WTC11 (cell line): ENCODE measurements at regions not wholly inside any gene's neighbourhood (a gene's known extent, or its start where the extent isn't known, plus 50 kb on each side); places are given as distances from the start of the nearest gene placed in this dataset.

Experiments used
- ATAC-seq: fragments of 200-7000 bp; cut with Tn5 transposase; 2 replicates; pipeline ENCODE4 v1.10.0; 2021; ENCODE audit warnings: mild to moderate bottlenecking, moderate library complexity
- CTCF ChIA-PET: fragments of 300-600 bp; sonication (Branson Sonifier 250); formaldehyde crosslinking; loops from one replicate; lab custom pipeline; 2021; ENCODE audit warnings: antibody characterized with exemption; lab: Charles Lee
- POLR2A ChIA-PET: fragments of 350-600 bp; sonication (Branson Sonifier 250); formaldehyde crosslinking; loops from one replicate; lab custom pipeline; 2021; ENCODE audit warnings: antibody characterized with exemption; lab: Charles Lee
- DNase-seq: peaks from one replicate; pipeline ENCODE4 v3.0.0; 2021; ENCODE audit warnings: low spot score
- H3K27ac Mint-ChIP-seq: 2 replicates; pipeline ENCODE4 v1.8.0; 2021; ENCODE audit warnings: mixed read lengths
- H3K27me3 Mint-ChIP-seq: 2 replicates; pipeline ENCODE4 v1.8.0; 2021; ENCODE audit warnings: low read depth, mild to moderate bottlenecking, moderate library complexity, mixed read lengths
- H3K36me3 Mint-ChIP-seq: 2 replicates; pipeline ENCODE4 v1.8.0; 2021; ENCODE audit warnings: mixed read lengths
- H3K4me1 Mint-ChIP-seq: 2 replicates; pipeline ENCODE4 v1.8.0; 2022; ENCODE audit warnings: mixed read lengths
- H3K4me3 Mint-ChIP-seq: 2 replicates; pipeline ENCODE4 v1.8.0; 2021; ENCODE audit warnings: mild to moderate bottlenecking, moderate library complexity, mixed read lengths
- H3K9me3 Mint-ChIP-seq: 2 replicates; pipeline ENCODE4 v1.8.0; 2021; ENCODE audit warnings: mixed read lengths
- ETV6 ChIP-seq: sonication (generic); formaldehyde crosslinking; IDR thresholded peaks from 2 replicates; pipeline ENCODE4 v1.8.1; 2022; ENCODE audit warnings: mild to moderate bottlenecking, missing genetic modification reagents
- FOXP1 ChIP-seq: sonication (generic); formaldehyde crosslinking; IDR thresholded peaks from 2 replicates; pipeline ENCODE4 v1.8.0; 2022; ENCODE audit warnings: missing genetic modification reagents, mild to moderate bottlenecking, moderate library complexity, borderline replicate concordance
- HMGA2 ChIP-seq: fragments of 250-450 bp; sonication (Bioruptor Pico); IDR thresholded peaks from 2 replicates; pipeline ENCODE4 v1.4.0; 2021; ENCODE audit warnings: mild to moderate bottlenecking, moderate library complexity
- IRF1 ChIP-seq: sonication (generic); formaldehyde crosslinking; IDR thresholded peaks from 2 replicates; pipeline ENCODE4 v1.8.0; 2023; ENCODE audit warnings: missing genetic modification reagents
- NFATC4 ChIP-seq: fragments of 250-450 bp; sonication (Bioruptor Pico); IDR thresholded peaks from 2 replicates; pipeline ENCODE4 v1.9.0; 2021; ENCODE audit warnings: mild to moderate bottlenecking
- SMAD4 ChIP-seq: sonication (generic); formaldehyde crosslinking; IDR thresholded peaks from 2 replicates; pipeline ENCODE4 v1.8.0; 2022; ENCODE audit warnings: mild to moderate bottlenecking, missing genetic modification reagents
- SOX15 ChIP-seq: fragments of 250-450 bp; sonication (Bioruptor Pico); IDR thresholded peaks from 2 replicates; pipeline ENCODE4 v1.9.0; 2021; ENCODE audit warnings: mild to moderate bottlenecking
- STAT6 ChIP-seq: sonication (generic); formaldehyde crosslinking; conservative IDR thresholded peaks from 2 replicates; pipeline ENCODE4 v1.8.1; 2023; ENCODE audit warnings: mild to moderate bottlenecking, low read depth, missing genetic modification reagents, moderate library complexity
- TCF7 ChIP-seq: sonication (generic); formaldehyde crosslinking; IDR thresholded peaks from 2 replicates; pipeline ENCODE4 v1.8.0; 2022; ENCODE audit warnings: mild to moderate bottlenecking, low read depth, missing genetic modification reagents, moderate library complexity
- TEAD1 ChIP-seq: sonication (generic); formaldehyde crosslinking; IDR thresholded peaks from 2 replicates; pipeline ENCODE4 v1.8.0; 2022; ENCODE audit warnings: mild to moderate bottlenecking, missing genetic modification reagents
- TEAD4 ChIP-seq: sonication (generic); formaldehyde crosslinking; IDR thresholded peaks from 2 replicates; pipeline ENCODE4 v1.8.0; 2022; ENCODE audit warnings: mild to moderate bottlenecking, missing genetic modification reagents
- TP53 ChIP-seq: sonication (generic); formaldehyde crosslinking; IDR thresholded peaks from 2 replicates; pipeline ENCODE4 v1.8.1; 2023; ENCODE audit warnings: mild to moderate bottlenecking, missing genetic modification reagents
- ZNF138 ChIP-seq: sonication (generic); formaldehyde crosslinking; conservative IDR thresholded peaks from 2 replicates; pipeline ENCODE4 v1.8.1; 2022; ENCODE audit warnings: mild to moderate bottlenecking, moderate library complexity, missing genetic modification reagents
- ZNF263 ChIP-seq: sonication (generic); formaldehyde crosslinking; IDR thresholded peaks from 2 replicates; pipeline ENCODE4 v1.8.1; 2022; ENCODE audit warnings: low read depth, mild to moderate bottlenecking, moderate library complexity, missing genetic modification reagents
- ZNF416 ChIP-seq: fragments of 250-450 bp; sonication (Bioruptor Pico); IDR thresholded peaks from 2 replicates; pipeline ENCODE4 v1.9.0; 2021; ENCODE audit warnings: mild to moderate bottlenecking, inconsistent platforms
- TF ChIP-seq, protein P1 (sequence below): sonication (generic); formaldehyde crosslinking; IDR thresholded peaks from 2 replicates; pipeline ENCODE4 v1.8.0; 2023; ENCODE audit warnings: mild to moderate bottlenecking, missing genetic modification reagents
- TF ChIP-seq, protein P2 (sequence below): sonication (generic); formaldehyde crosslinking; conservative IDR thresholded peaks from 2 replicates; pipeline ENCODE4 v1.8.1; 2022; ENCODE audit warnings: mild to moderate bottlenecking, missing genetic modification reagents
- TF ChIP-seq, protein P3 (sequence below): fragments of 250-450 bp; sonication (Bioruptor Pico); IDR thresholded peaks from 2 replicates; pipeline ENCODE4 v1.8.0; 2021; ENCODE audit warnings: mild to moderate bottlenecking
- TF ChIP-seq, protein P4 (sequence below): sonication (generic); formaldehyde crosslinking; IDR thresholded peaks from 2 replicates; pipeline ENCODE4 v1.8.0; 2022; ENCODE audit warnings: mild to moderate bottlenecking, missing genetic modification reagents

DNA sequence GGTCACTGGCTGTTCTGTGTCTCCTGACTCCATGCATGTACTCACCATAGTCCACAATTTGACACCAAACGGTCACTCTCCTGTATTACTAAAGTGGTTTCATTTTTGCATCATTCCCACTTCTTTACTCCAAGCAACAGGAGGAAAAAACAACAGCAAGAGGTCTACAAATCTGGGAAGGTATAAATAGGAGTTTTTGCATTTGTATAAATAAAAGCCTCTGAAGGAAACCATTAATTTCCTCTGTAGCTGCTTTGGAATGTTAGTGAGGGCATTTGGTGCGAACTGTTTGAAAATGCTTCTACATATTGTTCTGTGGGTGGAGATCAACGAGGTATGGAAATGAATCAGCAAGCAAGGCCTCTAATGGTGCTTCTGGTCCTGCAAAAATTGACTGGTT lies 148.5 kb upstream of the DLX2 start (continued):
- TF ChIP-seq, protein P1, sequence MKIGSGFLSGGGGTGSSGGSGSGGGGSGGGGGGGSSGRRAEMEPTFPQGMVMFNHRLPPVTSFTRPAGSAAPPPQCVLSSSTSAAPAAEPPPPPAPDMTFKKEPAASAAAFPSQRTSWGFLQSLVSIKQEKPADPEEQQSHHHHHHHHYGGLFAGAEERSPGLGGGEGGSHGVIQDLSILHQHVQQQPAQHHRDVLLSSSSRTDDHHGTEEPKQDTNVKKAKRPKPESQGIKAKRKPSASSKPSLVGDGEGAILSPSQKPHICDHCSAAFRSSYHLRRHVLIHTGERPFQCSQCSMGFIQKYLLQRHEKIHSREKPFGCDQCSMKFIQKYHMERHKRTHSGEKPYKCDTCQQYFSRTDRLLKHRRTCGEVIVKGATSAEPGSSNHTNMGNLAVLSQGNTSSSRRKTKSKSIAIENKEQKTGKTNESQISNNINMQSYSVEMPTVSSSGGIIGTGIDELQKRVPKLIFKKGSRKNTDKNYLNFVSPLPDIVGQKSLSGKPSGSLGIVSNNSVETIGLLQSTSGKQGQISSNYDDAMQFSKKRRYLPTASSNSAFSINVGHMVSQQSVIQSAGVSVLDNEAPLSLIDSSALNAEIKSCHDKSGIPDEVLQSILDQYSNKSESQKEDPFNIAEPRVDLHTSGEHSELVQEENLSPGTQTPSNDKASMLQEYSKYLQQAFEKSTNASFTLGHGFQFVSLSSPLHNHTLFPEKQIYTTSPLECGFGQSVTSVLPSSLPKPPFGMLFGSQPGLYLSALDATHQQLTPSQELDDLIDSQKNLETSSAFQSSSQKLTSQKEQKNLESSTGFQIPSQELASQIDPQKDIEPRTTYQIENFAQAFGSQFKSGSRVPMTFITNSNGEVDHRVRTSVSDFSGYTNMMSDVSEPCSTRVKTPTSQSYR (CRISPR knock-in tag), result no peak
- no peak for TF ChIP-seq HMGA2 (CRISPR knock-in tag)
- TF ChIP-seq, all 79 proteins: peak for 0

- POLR2A ChIA-PET, result interaction anchor here (0.8 kb wide), 1 partner anchor 59 kb away, joined by 3 read pairs; no protein-coding TSS in a partner anchor
- CTCF ChIA-PET, result interaction anchor here (1.1 to 1.4 kb wide), 3 partner anchors 18 to 209 kb away, joined by 3 read pairs; no protein-coding TSS in a partner anchor
- H3K9me3 Mint-ChIP-seq, result no peaks in the 10 kb centered on the region
- no peak overlapping the region for H3K27ac Mint-ChIP-seq
- no peaks in the 10 kb centered on the region for H3K36me3 Mint-ChIP-seq
- H3K4me3 Mint-ChIP-seq, result no peak overlapping the region
- TF ChIP-seq ETV6 (CRISPR knock-in tag) (no peak), ZNF138 (CRISPR knock-in tag) (no peak), ZNF263 (CRISPR knock-in tag) (no peak), TEAD1 (CRISPR knock-in tag) (no peak), SMAD4 (CRISPR knock-in tag) (no peak), TP53 (CRISPR knock-in tag) (no peak), NFATC4 (no peak), FOXP1 (no peak), TEAD4 (CRISPR knock-in tag) (no peak), SOX15 (CRISPR knock-in tag) (no peak), TCF7 (CRISPR knock-in tag) (no peak), STAT6 (CRISPR knock-in tag) (no peak), ZNF416 (CRISPR knock-in tag) (no peak), IRF1 (CRISPR knock-in tag) (no peak)
- TF ChIP-seq, protein P2, sequence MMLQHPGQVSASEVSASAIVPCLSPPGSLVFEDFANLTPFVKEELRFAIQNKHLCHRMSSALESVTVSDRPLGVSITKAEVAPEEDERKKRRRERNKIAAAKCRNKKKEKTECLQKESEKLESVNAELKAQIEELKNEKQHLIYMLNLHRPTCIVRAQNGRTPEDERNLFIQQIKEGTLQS, result no peak
- TF ChIP-seq, protein P3, sequence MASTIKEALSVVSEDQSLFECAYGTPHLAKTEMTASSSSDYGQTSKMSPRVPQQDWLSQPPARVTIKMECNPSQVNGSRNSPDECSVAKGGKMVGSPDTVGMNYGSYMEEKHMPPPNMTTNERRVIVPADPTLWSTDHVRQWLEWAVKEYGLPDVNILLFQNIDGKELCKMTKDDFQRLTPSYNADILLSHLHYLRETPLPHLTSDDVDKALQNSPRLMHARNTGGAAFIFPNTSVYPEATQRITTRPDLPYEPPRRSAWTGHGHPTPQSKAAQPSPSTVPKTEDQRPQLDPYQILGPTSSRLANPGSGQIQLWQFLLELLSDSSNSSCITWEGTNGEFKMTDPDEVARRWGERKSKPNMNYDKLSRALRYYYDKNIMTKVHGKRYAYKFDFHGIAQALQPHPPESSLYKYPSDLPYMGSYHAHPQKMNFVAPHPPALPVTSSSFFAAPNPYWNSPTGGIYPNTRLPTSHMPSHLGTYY, result no peak
- TF ChIP-seq, protein P4, sequence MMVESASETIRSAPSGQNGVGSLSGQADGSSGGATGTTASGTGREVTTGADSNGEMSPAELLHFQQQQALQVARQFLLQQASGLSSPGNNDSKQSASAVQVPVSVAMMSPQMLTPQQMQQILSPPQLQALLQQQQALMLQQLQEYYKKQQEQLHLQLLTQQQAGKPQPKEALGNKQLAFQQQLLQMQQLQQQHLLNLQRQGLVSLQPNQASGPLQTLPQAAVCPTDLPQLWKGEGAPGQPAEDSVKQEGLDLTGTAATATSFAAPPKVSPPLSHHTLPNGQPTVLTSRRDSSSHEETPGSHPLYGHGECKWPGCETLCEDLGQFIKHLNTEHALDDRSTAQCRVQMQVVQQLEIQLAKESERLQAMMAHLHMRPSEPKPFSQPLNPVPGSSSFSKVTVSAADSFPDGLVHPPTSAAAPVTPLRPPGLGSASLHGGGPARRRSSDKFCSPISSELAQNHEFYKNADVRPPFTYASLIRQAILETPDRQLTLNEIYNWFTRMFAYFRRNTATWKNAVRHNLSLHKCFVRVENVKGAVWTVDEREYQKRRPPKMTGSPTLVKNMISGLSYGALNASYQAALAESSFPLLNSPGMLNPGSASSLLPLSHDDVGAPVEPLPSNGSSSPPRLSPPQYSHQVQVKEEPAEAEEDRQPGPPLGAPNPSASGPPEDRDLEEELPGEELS (CRISPR knock-in tag), result no peak
- H3K27me3 Mint-ChIP-seq, result no peaks in the 10 kb centered on the region
- DNase-seq (no peak), ATAC-seq (no peak)
- peaks cover 45% of the 10 kb centered on the region for H3K4me1 Mint-ChIP-seq
Observed at GRCh38 chr2:172252154-172252553, 149.5 kb upstream of the DLX2 start.
